ENCODE measurements at regions not wholly inside any gene's neighbourhood (a gene's known extent, or its start where the extent isn't known, plus 50 kb on each side); places are given as distances from the start of the nearest gene placed in this dataset.

GRCh38 chr3:145124900-145125678, 1035.9 kb downstream of the PLOD2 start:
- Histone ChIP-seq H3K79me2 (ENCODE audit: low read depth) (no peaks in the 10 kb centered on the region), H3K4me3 (no peak overlapping the region), H3K36me3 (ENCODE audit: low read depth) (no peaks in the 10 kb centered on the region), H3K4me2 (no peak overlapping the region), H3K27me3 (ENCODE audit: insufficient read depth, low read depth) (no peaks in the 10 kb centered on the region), H2AFZ (no peak overlapping the region), H3K4me1 (replicated peaks; ENCODE audit: insufficient read depth) (no peaks in the 10 kb centered on the region), H3K9me3 (ENCODE audit: insufficient read depth, low read depth) (no peaks in the 10 kb centered on the region), H3K9me2 (ENCODE audit: insufficient read depth) (no peaks in the 10 kb centered on the region), H3K27ac (no peak overlapping the region), H3F3A (ENCODE audit: insufficient read depth, low read depth) (no peaks in the 10 kb centered on the region), H4K20me1 (ENCODE audit: insufficient read depth) (no peaks in the 10 kb centered on the region)
- no TSS peak for BruUV-seq (replicated peaks)
- ChIA-PET CTCF (no interaction called here), POLR2A (ENCODE audit: unreplicated experiment) (no interaction called here)
- TF ChIP-seq CTCF (conservative IDR thresholded peaks at IDR 0.05) (no peak), EZH2 (IDR thresholded peaks at IDR 0.05; ENCODE audit: low read depth) (no peak)
- no peak for DNase-seq
- intact Hi-C loops (cut with micrococcal nuclease; ENCODE audit: unreplicated experiment): no loop called here

- Histone ChIP-seq H3K9me3 (ENCODE audit: insufficient read depth, low read depth) (no peaks in the 10 kb centered on the region), H3K4me2 (no peak overlapping the region), H4K20me1 (ENCODE audit: insufficient read depth) (no peaks in the 10 kb centered on the region), H3F3A (ENCODE audit: insufficient read depth, low read depth) (no peaks in the 10 kb centered on the region), H3K79me2 (ENCODE audit: low read depth) (no peaks in the 10 kb centered on the region), H3K36me3 (ENCODE audit: low read depth) (no peaks in the 10 kb centered on the region), H3K4me1 (replicated peaks; ENCODE audit: insufficient read depth) (no peaks in the 10 kb centered on the region), H3K9me2 (ENCODE audit: insufficient read depth) (no peaks in the 10 kb centered on the region), H2AFZ (no peak overlapping the region), H3K27me3 (ENCODE audit: insufficient read depth, low read depth) (no peaks in the 10 kb centered on the region), H3K27ac (no peak overlapping the region), H3K4me3 (no peak overlapping the region)
- DNase-seq: no peak
- intact Hi-C loops (cut with micrococcal nuclease; ENCODE audit: unreplicated experiment): no loop called here
- ChIA-PET CTCF (no interaction called here), POLR2A (ENCODE audit: unreplicated experiment) (no interaction called here)
- no TSS peak for BruUV-seq (replicated peaks)
- TF ChIP-seq CTCF (conservative IDR thresholded peaks at IDR 0.05) (no peak), EZH2 (IDR thresholded peaks at IDR 0.05; ENCODE audit: low read depth) (no peak)
Observed at GRCh38 chr3:145133281-145133680, 1027.7 kb downstream of the PLOD2 start.

- CTCF ChIA-PET: no interaction called here
- H3K27ac ChIP-seq: no peak overlapping the region
Observed at GRCh38 chr3:145134738-145135137, 1026.2 kb downstream of the PLOD2 start.

More at GRCh38 chr3:145134738-145135137, 1026.2 kb downstream of the PLOD2 start:
- Histone ChIP-seq H3K4me1 (replicated peaks; ENCODE audit: insufficient read depth) (no peaks in the 10 kb centered on the region), H3K79me2 (ENCODE audit: low read depth) (no peaks in the 10 kb centered on the region), H3K27me3 (ENCODE audit: insufficient read depth, low read depth) (no peaks in the 10 kb centered on the region), H3F3A (ENCODE audit: insufficient read depth, low read depth) (no peaks in the 10 kb centered on the region), H3K9me3 (ENCODE audit: insufficient read depth, low read depth) (no peaks in the 10 kb centered on the region), H3K4me3 (no peak overlapping the region), H3K4me2 (no peak overlapping the region), H3K36me3 (ENCODE audit: low read depth) (no peaks in the 10 kb centered on the region), H4K20me1 (ENCODE audit: insufficient read depth) (no peaks in the 10 kb centered on the region), H3K9me2 (ENCODE audit: insufficient read depth) (no peaks in the 10 kb centered on the region), H2AFZ (no peak overlapping the region)
- no TSS peak for BruUV-seq (replicated peaks)
- no peak for DNase-seq
- POLR2A ChIA-PET (ENCODE audit: unreplicated experiment): no interaction called here
- intact Hi-C loops (cut with micrococcal nuclease; ENCODE audit: unreplicated experiment): no loop called here
- TF ChIP-seq EZH2 (IDR thresholded peaks at IDR 0.05; ENCODE audit: low read depth) (no peak), CTCF (conservative IDR thresholded peaks at IDR 0.05) (no peak)

Data from PC-9 (cell line).